ENCODE measurements at regions not wholly inside any gene's neighbourhood (a gene's known extent, or its start where the extent isn't known, plus 50 kb on each side); places are given as distances from the start of the nearest gene placed in this dataset.

GRCh38 chr2:65598264-65598663 lies 165.9 kb upstream of the SPRED2 start:
- TF ChIP-seq CTCF (IDR thresholded peaks at IDR 0.05) = no peak
- TF ChIP-seq REST (IDR thresholded peaks at IDR 0.05; ENCODE audit: low read depth, low read length) = no peak
- TF ChIP-seq MAX (IDR thresholded peaks at IDR 0.05; ENCODE audit: low read depth) = no peak
- no peak for TF ChIP-seq POLR2AphosphoS5 (IDR thresholded peaks at IDR 0.05; ENCODE audit: low read depth, low read length)
- TF ChIP-seq SMC3 (IDR thresholded peaks at IDR 0.05; ENCODE audit: low read depth, low read length) = no peak
- no peak for TF ChIP-seq USF2 (IDR thresholded peaks at IDR 0.05; ENCODE audit: borderline replicate concordance, low read depth, low read length)
- no peak for TF ChIP-seq PBX3 (IDR thresholded peaks at IDR 0.05)
- TF ChIP-seq YY1 (IDR thresholded peaks at IDR 0.05; ENCODE audit: low read depth) = no peak
- TF ChIP-seq FOXM1 (IDR thresholded peaks at IDR 0.05; ENCODE audit: low read depth) = no peak
